HCT116 (cell line): ENCODE measurements at regions not wholly inside any gene's neighbourhood (a gene's known extent, or its start where the extent isn't known, plus 50 kb on each side); places are given as distances from the start of the nearest gene placed in this dataset.

Source experiments
- ATAC-seq: fragments of 200-7000 bp; cut with Tn5 transposase; 2 replicates; pipeline ENCODE4 v1.9.1; 2020; ENCODE audit warnings: mild to moderate bottlenecking, moderate library complexity
- BruUV-seq: library from RNA; stranded (reverse); fragments of 400-500 nt; replicated peaks from 2 replicates; lab custom pipeline; 2021; lab: Mats Ljungman, UMichigan
- CTCF ChIA-PET: fragments of 300-600 bp; sonication (Branson Sonifier 250); formaldehyde crosslinking; loops from one replicate; lab custom pipeline; 2021; ENCODE audit warnings: antibody characterized with exemption; lab: Charles Lee
- POLR2A ChIA-PET: fragments of 300-600, 350-600 bp; sonication (Branson Sonifier 250); formaldehyde crosslinking; loops from one replicate; lab custom pipeline; 2021; ENCODE audit warnings: antibody characterized with exemption; lab: Charles Lee
- RAD21 ChIA-PET, 2 experiments: fragments of 300-600 bp; sonication (Branson Sonifier 250); formaldehyde crosslinking; loops; one replicate each; lab custom pipeline; 2023; ENCODE audit warnings: low total read pairs in 2 of 2; ENCODE audit not compliant: uncharacterized antibody in 2 of 2, unreplicated experiment in 2 of 2, low non-redundant PET in 1 of 2; lab: Charles Lee
- DNase-seq: peaks from one replicate; pipeline ENCODE4 v3.0.0-alpha.2; 2010; ENCODE audit warnings: low read depth, low spot score
- H2AFZ ChIP-seq: fragments of 200-600 bp; shearing (Covaris generic), sonication (generic); 2 replicates; pipeline ENCODE4 v1.6.1; 2017; ENCODE audit warnings: low read depth, mixed run types, mixed read lengths, antibody characterized with exemption, low read length; ENCODE audit not compliant: poor library complexity, severe bottlenecking
- H3K27ac ChIP-seq: 2 replicates; pipeline ENCODE4 v1.5.1; 2012; ENCODE audit warnings: low read depth, low read length
- H3K27me3 ChIP-seq: fragments of 200-600 bp; sonication (generic); 2 replicates; pipeline ENCODE4 v1.6.1; 2016; ENCODE audit warnings: mixed run types, low read length, mixed read lengths; ENCODE audit not compliant: insufficient read depth
- H3K36me3 ChIP-seq, 2 experiments: fragments of 200-500 bp in 1 of 2; fragments of 200-600 bp in 1 of 2; sonication (Bioruptor generic) in 1 of 2; sonication (generic) in 1 of 2; 2 replicates each; pipeline versions ENCODE4 v1.5.1 to v1.6.1; 2014 to 2016; ENCODE audit warnings: low read length in 2 of 2, inconsistent platforms in 1 of 2, mixed read lengths in 1 of 2, mixed run types in 1 of 2; ENCODE audit not compliant: insufficient read depth in 2 of 2, control insufficient read depth in 1 of 2
- H3K4me1 ChIP-seq, 2 experiments: fragments of 200-600 bp in 1 of 2; sonication (generic) in 1 of 2; 2 replicates each; pipeline versions ENCODE4 v1.5.1 to v1.6.1; 2012 to 2017; ENCODE audit warnings: low read length in 2 of 2, inconsistent platforms in 1 of 2, mild to moderate bottlenecking in 1 of 2, mixed read lengths in 1 of 2, mixed run types in 1 of 2, moderate library complexity in 1 of 2; ENCODE audit not compliant: insufficient read depth in 2 of 2, control insufficient read depth in 1 of 2
- H3K4me2 ChIP-seq: fragments of 200-600 bp; sonication (generic); 2 replicates; pipeline ENCODE4 v1.6.1; 2017; ENCODE audit warnings: mixed run types, low read length, mixed read lengths
- H3K4me3 ChIP-seq, 2 experiments: fragments of 200-600 bp in 1 of 2; sonication (generic) in 1 of 2; replicated peaks in 1 of 2; 2 replicates each; pipeline ENCODE4 v1.5.1; 2011 to 2016; ENCODE audit warnings: low read length in 2 of 2, control low read depth in 1 of 2, low read depth in 1 of 2, mild to moderate bottlenecking in 1 of 2, mixed read lengths in 1 of 2, mixed run types in 1 of 2
- H3K79me2 ChIP-seq: fragments of 200-600 bp; sonication (generic); 2 replicates; pipeline ENCODE4 v1.6.1; 2017; ENCODE audit warnings: mild to moderate bottlenecking, mixed run types, low read length, moderate library complexity, mixed read lengths; ENCODE audit not compliant: insufficient read depth
- H3K9ac ChIP-seq: fragments of 200-600 bp; sonication (generic); 2 replicates; pipeline ENCODE4 v1.6.1; 2016; ENCODE audit warnings: low read length, mixed read lengths
- H3K9me2 ChIP-seq: fragments of 200-600 bp; sonication (generic), shearing (Covaris generic); 2 replicates; pipeline ENCODE4 v1.6.1; 2017; ENCODE audit warnings: mixed run types, mild to moderate bottlenecking, moderate library complexity; ENCODE audit not compliant: insufficient read depth
- H3K9me3 ChIP-seq, 2 experiments: fragments of 200-500 bp in 1 of 2; fragments of 200-600 bp in 1 of 2; sonication (Bioruptor generic) in 1 of 2; sonication (generic) in 1 of 2; 2 replicates each; pipeline ENCODE4 v1.6.1; 2014 to 2017; ENCODE audit warnings: low read length in 2 of 2, mixed read lengths in 2 of 2, inconsistent platforms in 1 of 2, low read depth in 1 of 2, mild to moderate bottlenecking in 1 of 2, mixed run types in 1 of 2, moderate library complexity in 1 of 2; ENCODE audit not compliant: control insufficient read depth in 1 of 2, insufficient read depth in 1 of 2
- H4K20me1 ChIP-seq: fragments of 200-600 bp; sonication (generic), shearing (Covaris generic); 2 replicates; pipeline ENCODE4 v1.6.1; 2017; ENCODE audit warnings: mixed run types, mild to moderate bottlenecking, moderate library complexity; ENCODE audit not compliant: insufficient read depth
- CBX3 ChIP-seq: IDR thresholded peaks from 2 replicates; pipeline ENCODE4 v1.6.1; 2012; ENCODE audit warnings: low read depth
- CEBPB ChIP-seq: IDR thresholded peaks from 2 replicates; pipeline ENCODE4 v1.6.1; 2012; ENCODE audit warnings: low read depth
- EGR1 ChIP-seq: IDR thresholded peaks from 2 replicates; pipeline ENCODE4 v1.6.1; 2012; ENCODE audit warnings: low read depth
- ELF1 ChIP-seq: IDR thresholded peaks from 2 replicates; pipeline ENCODE4 v1.6.1; 2012; ENCODE audit warnings: low read depth, borderline replicate concordance
- EZH2 ChIP-seq: fragments of 200-600 bp; sonication (generic); IDR thresholded peaks from 2 replicates; pipeline ENCODE4 v1.6.1; 2017; ENCODE audit warnings: antibody characterized with exemption, mixed run types
- EZH2phosphoT487 ChIP-seq: fragments of 200-600 bp; IDR thresholded peaks from 2 replicates; pipeline ENCODE4 v1.6.1; 2018; ENCODE audit warnings: antibody characterized with exemption, borderline replicate concordance
- FOSL1 ChIP-seq: IDR thresholded peaks from 2 replicates; pipeline ENCODE4 v1.6.1; 2012; ENCODE audit warnings: low read depth
- JUND ChIP-seq: IDR thresholded peaks from 2 replicates; pipeline ENCODE4 v1.6.1; 2012
- MAX ChIP-seq: IDR thresholded peaks from 2 replicates; pipeline ENCODE4 v1.6.1; 2012
- POLR2A ChIP-seq: IDR thresholded peaks from 2 replicates; pipeline ENCODE4 v1.7.0; 2011; ENCODE audit warnings: borderline replicate concordance; ENCODE audit not compliant: insufficient read depth, insufficient read length; ENCODE audit errors: extremely low read depth
- RAD21 ChIP-seq: IDR thresholded peaks from 2 replicates; pipeline ENCODE4 v1.6.1; 2012; ENCODE audit warnings: low read depth, mild to moderate bottlenecking
- REST ChIP-seq: IDR thresholded peaks from 2 replicates; pipeline ENCODE4 v1.6.1; 2012; ENCODE audit warnings: low read depth
- SIN3A ChIP-seq: IDR thresholded peaks from 2 replicates; pipeline ENCODE4 v1.6.1; 2012; ENCODE audit warnings: low read depth
- SP1 ChIP-seq: IDR thresholded peaks from 2 replicates; pipeline ENCODE4 v1.6.1; 2012; ENCODE audit warnings: low read depth
- SRF ChIP-seq: IDR thresholded peaks from 2 replicates; pipeline ENCODE4 v1.6.1; 2012; ENCODE audit warnings: low read depth
- TCF7L2 ChIP-seq: IDR thresholded peaks from 2 replicates; pipeline ENCODE4 v1.7.0; 2011; ENCODE audit warnings: borderline replicate concordance, inconsistent platforms; ENCODE audit not compliant: insufficient read depth, insufficient read length; ENCODE audit errors: extremely low read depth
- YY1 ChIP-seq: IDR thresholded peaks from 2 replicates; pipeline ENCODE4 v1.6.1; 2011; ENCODE audit warnings: low read length, low read depth, moderate library complexity, mild to moderate bottlenecking; ENCODE audit not compliant: insufficient replicate concordance; ENCODE audit errors: extremely low read depth
- ZFX ChIP-seq: fragments of 450-650 bp; IDR thresholded peaks from 2 replicates; pipeline ENCODE4 v1.6.1; 2017
- ZNF274 ChIP-seq: fragments of 200-500 bp; sonication (Bioruptor generic); IDR thresholded peaks from 2 replicates; pipeline ENCODE4 v1.6.1; 2014; ENCODE audit warnings: mild to moderate bottlenecking, low read depth, low read length, inconsistent platforms
- intact Hi-C: fragments of 100-400 bp; cut with micrococcal nuclease; formaldehyde crosslinking; loops from 2 replicates; pipeline ENCODE4 v1.10.0; 2022

GRCh38 chr11:8776209-8776608 is 93.6 kb downstream of the RPL27A start:
- H3K4me1 ChIP-seq = peaks cover 0 to 31% of the 10 kb centered on the region in 2 experiments; a peak in 2 of 4 replicates
- ChIA-PET RAD21 (no interaction called here), CTCF (no interaction called here), POLR2A (no interaction called here)
- BruUV-seq = no TSS peak
- H3K36me3 ChIP-seq = no peaks in the 10 kb centered on the region
- TF ChIP-seq TCF7L2 (no peak), CEBPB (no peak), CBX3 (no peak), ZNF274 (no peak)
- H3K9me3 ChIP-seq = no peaks in the 10 kb centered on the region
- H2AFZ ChIP-seq = no peak overlapping the region
- intact Hi-C loops = no loop called here
- no peaks in the 10 kb centered on the region for H3K9me2 ChIP-seq
- no peak overlapping the region for H3K4me3 ChIP-seq
- ATAC-seq = no peak
- H3K9ac ChIP-seq = no peak overlapping the region
- H3K4me2 ChIP-seq = no peak overlapping the region
- H3K79me2 ChIP-seq = no peaks in the 10 kb centered on the region
- H3K27ac ChIP-seq = no peak overlapping the region
- H3K27me3 ChIP-seq = no peaks in the 10 kb centered on the region
- DNase-seq = no peak
- H4K20me1 ChIP-seq = no peaks in the 10 kb centered on the region

- Histone ChIP-seq H4K20me1 (no peaks in the 10 kb centered on the region), H3K27me3 (no peaks in the 10 kb centered on the region), H3K9me2 (no peaks in the 10 kb centered on the region), H3K4me3 (no peak overlapping the region)
- DNase-seq = no peak
- CTCF ChIA-PET = no interaction called here
- intact Hi-C loops = no loop called here
- ATAC-seq = no peak
- TF ChIP-seq JUND (no peak), RAD21 (no peak), EGR1 (no peak), POLR2A (no peak), TCF7L2 (no peak), ZNF274 (no peak), SIN3A (no peak), CBX3 (no peak), SP1 (no peak), SRF (no peak), EZH2phosphoT487 (no peak), EZH2 (no peak), FOSL1 (no peak), REST (no peak), YY1 (no peak), ELF1 (no peak), MAX (no peak), ZFX (no peak)
- TF ChIP-seq, all 23 proteins: peak for 0
- RAD21 ChIA-PET = interaction anchor here in 1 of 2 experiments (0.6 kb wide), 1 partner anchor 326 kb away, joined by 3 read pairs; no protein-coding TSS in a partner anchor
- no peaks in the 10 kb centered on the region for H3K79me2 ChIP-seq
- no peaks in the 10 kb centered on the region for H3K9me3 ChIP-seq
- POLR2A ChIA-PET = no interaction called here
- H3K9ac ChIP-seq = no peak overlapping the region
- no peaks in the 10 kb centered on the region for H3K36me3 ChIP-seq
- H3K4me2 ChIP-seq = no peak overlapping the region
- peaks cover 0 to 25% of the 10 kb centered on the region in 2 experiments; a peak in 2 of 4 replicates for H3K4me1 ChIP-seq
- BruUV-seq = no TSS peak
- H3K27ac ChIP-seq = no peak overlapping the region
- no peak overlapping the region for H2AFZ ChIP-seq
Measured at GRCh38 chr11:8777907-8778767, 95.5 kb downstream of the RPL27A start.
